H1 (cell line): ENCODE measurements at regions not wholly inside any gene's neighbourhood (a gene's known extent, or its start where the extent isn't known, plus 50 kb on each side); places are given as distances from the start of the nearest gene placed in this dataset.

Experiments
- CTCF ChIA-PET: fragments of 300-600 bp; sonication (Branson Sonifier 250); formaldehyde crosslinking; loops from one replicate; lab custom pipeline; 2021; ENCODE audit not compliant: partially characterized antibody; lab: Charles Lee
- POLR2A ChIA-PET: fragments of 300-600 bp; sonication (Branson Sonifier 250); formaldehyde crosslinking; loops from one replicate; lab custom pipeline; 2021; ENCODE audit warnings: inconsistent platforms; ENCODE audit not compliant: partially characterized antibody; lab: Charles Lee
- DNase-seq, 2 experiments: peaks; one replicate each; pipeline versions ENCODE4 v3.0.0 to v3.0.0-alpha.2; 2010 to 2022; ENCODE audit warnings: low spot score in 2 of 2, low read depth in 1 of 2, mixed read lengths in 1 of 2
- FAIRE-seq: peaks from 2 replicates; lab custom pipeline; 2011; peaks lifted over from hg19 to GRCh38; lab: Jason Lieb, UNC
- H2AFZ ChIP-seq: 2 replicates; pipeline ENCODE4 v1.8.1; 2012; ENCODE audit warnings: low read length, inconsistent platforms
- H2AK5ac ChIP-seq: 2 replicates; pipeline ENCODE4 v1.6.1; 2013; ENCODE audit warnings: low read depth, low read length
- H2BK120ac ChIP-seq: replicated peaks from 2 replicates; pipeline ENCODE3; 2013; ENCODE audit warnings: low read depth, low read length, inconsistent platforms
- H2BK12ac ChIP-seq: 2 replicates; pipeline ENCODE4 v1.6.1; 2013; ENCODE audit warnings: low read depth, low read length
- H2BK15ac ChIP-seq: 2 replicates; pipeline ENCODE4 v1.6.1; 2013; ENCODE audit warnings: low read length
- H2BK20ac ChIP-seq: 2 replicates; pipeline ENCODE4 v1.6.1; 2013; ENCODE audit warnings: low read length
- H2BK5ac ChIP-seq: 2 replicates; pipeline ENCODE4 v1.6.1; 2013; ENCODE audit warnings: low read depth, low read length
- H3K14ac ChIP-seq: 2 replicates; pipeline ENCODE4 v1.6.1; 2013; ENCODE audit warnings: inconsistent platforms; ENCODE audit not compliant: insufficient read length
- H3K18ac ChIP-seq: 2 replicates; pipeline ENCODE4 v1.6.1; 2013; ENCODE audit warnings: low read length; ENCODE audit errors: extremely low read depth
- H3K23ac ChIP-seq: 2 replicates; pipeline ENCODE4 v1.6.1; 2013; ENCODE audit warnings: inconsistent platforms; ENCODE audit not compliant: insufficient read length
- H3K23me2 ChIP-seq: 2 replicates; pipeline ENCODE4 v1.6.1; 2013; ENCODE audit warnings: low read depth, low read length
- H3K27ac ChIP-seq: 2 replicates; pipeline ENCODE4 v1.6.1; 2011; ENCODE audit warnings: low read depth, low read length, inconsistent platforms
- H3K27me3 ChIP-seq, 4 experiments: replicated peaks in 1 of 4; 1 replicate in 1 of 4; 2 replicates in 3 of 4; pipeline versions ENCODE4 v1.6.1 to v1.8.1; 2011 to 2013; ENCODE audit warnings: low read length in 3 of 4, mild to moderate bottlenecking in 3 of 4, inconsistent platforms in 2 of 4, mixed read lengths in 2 of 4, moderate library complexity in 1 of 4; ENCODE audit not compliant: control insufficient read depth in 3 of 4, insufficient read depth in 3 of 4; ENCODE audit errors: extremely low read depth in 1 of 4
- H3K36me3 ChIP-seq, 4 experiments: 2 replicates each; pipeline versions ENCODE4 v1.6.1 to v1.8.1; 2011 to 2013; ENCODE audit warnings: mild to moderate bottlenecking in 4 of 4, low read length in 3 of 4, moderate library complexity in 2 of 4, control low read depth in 1 of 4, inconsistent platforms in 1 of 4; ENCODE audit not compliant: insufficient read depth in 4 of 4, control insufficient read depth in 2 of 4
- H3K4ac ChIP-seq: replicated peaks from 2 replicates; pipeline ENCODE3; 2013; ENCODE audit warnings: low read length, low read depth, mixed read lengths, inconsistent platforms; ENCODE audit not compliant: insufficient read length
- H3K4me1 ChIP-seq, 4 experiments: replicated peaks in 1 of 4; 1 replicate in 1 of 4; 2 replicates in 3 of 4; pipeline versions ENCODE4 v1.6.1 to v1.8.1; 2011 to 2013; ENCODE audit warnings: low read length in 3 of 4, inconsistent platforms in 2 of 4, mixed read lengths in 1 of 4; ENCODE audit not compliant: insufficient read depth in 4 of 4, control insufficient read depth in 3 of 4
- H3K4me2 ChIP-seq, 2 experiments: 2 replicates each; pipeline versions ENCODE4 v1.6.1 to v1.8.1; 2011 to 2013; ENCODE audit warnings: low read depth in 2 of 2, low read length in 2 of 2, control low read depth in 1 of 2, inconsistent platforms in 1 of 2, mild to moderate bottlenecking in 1 of 2; ENCODE audit not compliant: insufficient read depth in 1 of 2
- H3K4me3 ChIP-seq, 4 experiments: fragments of 200-600, 300-600 bp in 1 of 4; sonication (generic), shearing (Covaris generic), sonication (Bioruptor Twin) in 1 of 4; 2 replicates each; pipeline versions ENCODE4 v1.5.1 to v1.8.1; 2011 to 2016; ENCODE audit warnings: low read length in 4 of 4, low read depth in 3 of 4, control low read depth in 2 of 4, inconsistent platforms in 2 of 4, mild to moderate bottlenecking in 2 of 4, mixed read lengths in 1 of 4, moderate library complexity in 1 of 4; ENCODE audit not compliant: insufficient read depth in 2 of 4; ENCODE audit errors: extremely low read depth in 1 of 4
- H3K56ac ChIP-seq: replicated peaks from 2 replicates; pipeline ENCODE3; 2013; ENCODE audit warnings: low read depth, mild to moderate bottlenecking, mixed read lengths, low read length, inconsistent platforms; ENCODE audit not compliant: insufficient read length
- H3K79me1 ChIP-seq: 2 replicates; pipeline ENCODE4 v1.6.1; 2013; ENCODE audit warnings: low read depth, low read length, control low read depth
- H3K79me2 ChIP-seq, 2 experiments: 2 replicates each; pipeline versions ENCODE4 v1.6.1 to v1.8.1; 2012 to 2013; ENCODE audit warnings: low read length in 2 of 2, mild to moderate bottlenecking in 2 of 2, inconsistent platforms in 1 of 2; ENCODE audit not compliant: insufficient read depth in 2 of 2, control insufficient read depth in 1 of 2
- H3K9ac ChIP-seq, 4 experiments: replicated peaks in 1 of 4; 1 replicate in 1 of 4; 2 replicates in 3 of 4; pipeline versions ENCODE4 v1.6.1 to v1.8.1; 2011 to 2013; ENCODE audit warnings: low read depth in 3 of 4, low read length in 3 of 4, control low read depth in 2 of 4, mild to moderate bottlenecking in 2 of 4, moderate library complexity in 2 of 4, inconsistent platforms in 1 of 4; ENCODE audit errors: extremely low read depth in 1 of 4
- H3K9me3 ChIP-seq, 2 experiments: 2 replicates each; pipeline versions ENCODE4 v1.6.1 to v1.8.1; 2012 to 2013; ENCODE audit warnings: mild to moderate bottlenecking in 2 of 2, moderate library complexity in 2 of 2, control low read depth in 1 of 2, inconsistent platforms in 1 of 2, low read depth in 1 of 2, low read length in 1 of 2, mixed read lengths in 1 of 2; ENCODE audit not compliant: insufficient read depth in 2 of 2
- H4K20me1 ChIP-seq, 2 experiments: replicated peaks in 1 of 2; 2 replicates each; pipeline versions ENCODE3 to v1.8.1; 2011 to 2013; ENCODE audit warnings: inconsistent platforms in 2 of 2, low read length in 2 of 2, mild to moderate bottlenecking in 1 of 2; ENCODE audit not compliant: insufficient read depth in 2 of 2, control insufficient read depth in 1 of 2
- H4K5ac ChIP-seq: 2 replicates; pipeline ENCODE4 v1.6.1; 2013; ENCODE audit warnings: low read length, low read depth, mixed read lengths, inconsistent platforms; ENCODE audit not compliant: insufficient read length
- H4K8ac ChIP-seq: 2 replicates; pipeline ENCODE4 v1.8.0; 2013; ENCODE audit warnings: mild to moderate bottlenecking, moderate library complexity, low read length, inconsistent platforms; ENCODE audit not compliant: insufficient read depth; ENCODE audit errors: extremely low read depth
- H4K91ac ChIP-seq: replicated peaks from 2 replicates; pipeline ENCODE3; 2013; ENCODE audit warnings: low read length, mixed read lengths, inconsistent platforms; ENCODE audit not compliant: insufficient read length
- WGBS, 2 experiments: shearing (Covaris generic) in 1 of 2; methylation state at CpG; one replicate each; pipeline versions ENCODE4 v1.1.6 to v1.1.7; 2013 to 2015; ENCODE audit warnings: low lambda C conversion rate in 2 of 2, mixed read lengths in 2 of 2, inconsistent platforms in 1 of 2, low coverage in 1 of 2, missing lambda C conversion rate in 1 of 2; ENCODE audit not compliant: insufficient replicate concordance in 2 of 2, insufficient coverage in 1 of 2, insufficient read length in 1 of 2; ENCODE audit errors: extremely low coverage in 1 of 2, missing lambda C conversion rate in 1 of 2; 5-methylcytosine and 5-hydroxymethylcytosine counted together

DNA sequence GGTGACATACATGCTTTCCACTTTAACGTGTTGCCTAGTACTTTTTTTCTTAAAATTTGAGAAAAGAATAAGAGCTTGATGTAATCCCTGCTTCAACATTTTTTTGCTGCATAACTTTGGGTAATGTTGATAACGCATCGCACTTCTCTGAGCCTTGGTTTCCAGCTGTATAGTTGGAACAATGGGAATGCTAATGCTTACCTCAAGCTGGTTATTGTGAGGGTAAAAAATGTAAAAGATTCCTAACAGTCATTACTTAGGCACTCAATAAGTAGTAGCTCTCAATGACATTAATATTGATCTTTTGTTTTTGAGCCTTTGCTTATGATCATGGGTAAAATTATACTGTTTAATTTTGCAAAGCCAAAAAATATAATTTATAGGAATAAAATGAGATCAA, 683.3 kb upstream of the CXADR start:
- H2BK120ac ChIP-seq = no peak overlapping the region
- H4K5ac ChIP-seq = peak overlapping the region; percentile 49
- no peak overlapping the region for H2BK12ac ChIP-seq
- H3K27me3 ChIP-seq = no peaks in the 10 kb centered on the region
- CTCF ChIA-PET = interaction anchor here (0.7 kb wide), 2 partner anchors 106 to 1017 kb away, joined by 3 read pairs; no protein-coding TSS in a partner anchor
- H2BK20ac ChIP-seq = no peak overlapping the region
- POLR2A ChIA-PET = no interaction called here
- H3K18ac ChIP-seq = no peak overlapping the region
- H3K14ac ChIP-seq = no peak overlapping the region
- H3K4me2 ChIP-seq = 0 out of 4 replicates have a peak overlapping the region, but pooled peaks of 1 of the 2 experiments have one; percentile 10
- H3K4ac ChIP-seq = no peak overlapping the region
- no peak overlapping the region for H2BK15ac ChIP-seq
- no peaks in the 10 kb centered on the region for H3K23me2 ChIP-seq
- no peaks in the 10 kb centered on the region for H4K20me1 ChIP-seq
- H3K79me1 ChIP-seq = no peaks in the 10 kb centered on the region
- DNase-seq (peak in 1 of 2 experiments; percentile 9), FAIRE-seq (no peak)
- no peak overlapping the region for H4K91ac ChIP-seq
- H3K56ac ChIP-seq = no peak overlapping the region
- H2BK5ac ChIP-seq = no peak overlapping the region
- 4% methylated on average over 3 of the region's 3 CpGs; no CpG with 5 or more reads in 1 of the 2 experiments for WGBS, 2 experiments
- H3K4me1 ChIP-seq = peaks cover 0 to 4% (median under 1%) of the 10 kb centered on the region in 4 experiments; a peak in 1 of 7 replicates
- no peak overlapping the region for H2AK5ac ChIP-seq
- H3K4me3 ChIP-seq = peak overlapping the region in 1 of 4 experiments; percentile 2; a peak in 1 of 8 replicates
- H3K23ac ChIP-seq = no peak overlapping the region
- no peak overlapping the region for H2AFZ ChIP-seq
- H3K79me2 ChIP-seq = no peaks in the 10 kb centered on the region
- H3K27ac ChIP-seq = no peak overlapping the region
- peaks cover 0 to 4% (median 0%) of the 10 kb centered on the region in 4 experiments; a peak in 1 of 8 replicates for H3K36me3 ChIP-seq
- H3K9ac ChIP-seq = no peak overlapping the region
- no peak overlapping the region for H4K8ac ChIP-seq
- H3K9me3 ChIP-seq = 0 out of 4 replicates have a peak, but pooled peaks cover 0 to 2% of the 10 kb centered on the region in 2 experiments
